IMR-90 (cell line): ENCODE measurements at regions not wholly inside any gene's neighbourhood (a gene's known extent, or its start where the extent isn't known, plus 50 kb on each side); places are given as distances from the start of the nearest gene placed in this dataset.

ENCODE experiments used
- ATAC-seq: fragments of 200-7000 bp; cut with Tn5 transposase; 2 replicates; pipeline ENCODE4 v1.9.1; 2020; ENCODE audit warnings: low read depth, mild to moderate bottlenecking, moderate library complexity
- BruUV-seq: library from RNA; stranded (reverse); fragments of 400-500 nt; replicated peaks from 2 replicates; lab custom pipeline; 2021; lab: Mats Ljungman, UMichigan
- CTCF ChIA-PET: fragments of 300-600 bp; formaldehyde crosslinking; extraction: SDS; loops from one replicate; lab custom pipeline; 2021; ENCODE audit warnings: antibody characterized with exemption; lab: Yijun Ruan, JAX
- POLR2A ChIA-PET: fragments of 300-600 bp; sonication (Branson Sonifier 250); formaldehyde crosslinking; loops from one replicate; lab custom pipeline; 2022; ENCODE audit warnings: antibody characterized with exemption; ENCODE audit not compliant: unreplicated experiment; lab: Charles Lee
- DNase-seq: peaks from one replicate; pipeline ENCODE4 v3.0.0; 2013
- H2AFZ ChIP-seq: replicated peaks from 2 replicates; pipeline ENCODE3; 2013; ENCODE audit warnings: low read length, mild to moderate bottlenecking; ENCODE audit not compliant: poor library complexity
- H2AK5ac ChIP-seq: 2 replicates; pipeline ENCODE4 v1.6.1; 2013; ENCODE audit warnings: low read depth, low read length, inconsistent platforms
- H2AK9ac ChIP-seq: replicated peaks from 2 replicates; pipeline ENCODE3; 2013; ENCODE audit warnings: mild to moderate bottlenecking, low read depth, low read length, moderate library complexity; ENCODE audit not compliant: poor library complexity
- H2BK120ac ChIP-seq: 2 replicates; pipeline ENCODE4 v1.6.1; 2013; ENCODE audit warnings: low read depth, low read length, inconsistent platforms
- H2BK15ac ChIP-seq: 3 replicates; pipeline ENCODE4 v1.6.1; 2013; ENCODE audit warnings: low read depth, low read length, inconsistent platforms
- H2BK20ac ChIP-seq: 2 replicates; pipeline ENCODE4 v1.6.1; 2013; ENCODE audit warnings: low read depth, mild to moderate bottlenecking, inconsistent platforms, low read length, moderate library complexity
- H2BK5ac ChIP-seq: 2 replicates; pipeline ENCODE4 v1.6.1; 2013; ENCODE audit warnings: mild to moderate bottlenecking, low read depth, low read length, inconsistent platforms; ENCODE audit not compliant: poor library complexity, severe bottlenecking
- H3K14ac ChIP-seq: replicated peaks from 2 replicates; pipeline ENCODE4 v1.6.1; 2013; ENCODE audit warnings: low read depth, low read length, inconsistent platforms
- H3K18ac ChIP-seq: 2 replicates; pipeline ENCODE4 v1.6.1; 2013; ENCODE audit warnings: low read depth, low read length, control low read depth
- H3K23ac ChIP-seq: 2 replicates; pipeline ENCODE4 v1.6.1; 2013; ENCODE audit warnings: low read depth, low read length, inconsistent platforms
- H3K27ac ChIP-seq: 2 replicates; pipeline ENCODE4 v1.5.1; 2013; ENCODE audit warnings: mild to moderate bottlenecking, control low read depth, low read length; ENCODE audit not compliant: insufficient read depth
- H3K27me3 ChIP-seq: 2 replicates; pipeline ENCODE4 v1.6.1; 2013; ENCODE audit warnings: low read length; ENCODE audit not compliant: control insufficient read depth, insufficient read depth
- H3K36me3 ChIP-seq: 2 replicates; pipeline ENCODE4 v1.6.1; 2013; ENCODE audit warnings: low read length, mixed read lengths; ENCODE audit not compliant: control insufficient read depth, insufficient read depth
- H3K4ac ChIP-seq: 2 replicates; pipeline ENCODE4 v1.6.1; 2013; ENCODE audit warnings: low read depth, low read length, inconsistent platforms
- H3K4me1 ChIP-seq: 2 replicates; pipeline ENCODE4 v1.6.1; 2013; ENCODE audit warnings: low read length, mixed read lengths; ENCODE audit not compliant: control insufficient read depth, insufficient read depth
- H3K4me2 ChIP-seq: 2 replicates; pipeline ENCODE4 v1.6.1; 2013; ENCODE audit warnings: low read depth, mild to moderate bottlenecking, control low read depth, low read length, moderate library complexity
- H3K4me3 ChIP-seq: 2 replicates; pipeline ENCODE4 v1.5.1; 2013; ENCODE audit warnings: low read depth, mild to moderate bottlenecking, control low read depth, low read length, moderate library complexity; ENCODE audit not compliant: insufficient read depth
- H3K56ac ChIP-seq: 2 replicates; pipeline ENCODE4 v1.6.1; 2013; ENCODE audit warnings: low read length, inconsistent platforms; ENCODE audit not compliant: insufficient read depth; ENCODE audit errors: extremely low read depth
- H3K79me1 ChIP-seq, 2 experiments: 2 replicates each; pipeline ENCODE4 v1.6.1; 2013; ENCODE audit warnings: low read length in 2 of 2, inconsistent platforms in 1 of 2, low read depth in 1 of 2
- H3K9ac ChIP-seq: 2 replicates; pipeline ENCODE4 v1.6.1; 2013; ENCODE audit warnings: low read depth, low read length, control low read depth
- H3K9me1 ChIP-seq: 2 replicates; pipeline ENCODE4 v1.6.1; 2013; ENCODE audit warnings: low read length, inconsistent platforms; ENCODE audit not compliant: insufficient read depth
- H3K9me3 ChIP-seq: 2 replicates; pipeline ENCODE4 v1.6.1; 2013; ENCODE audit warnings: low read length; ENCODE audit not compliant: control insufficient read depth, insufficient read depth
- H4K20me1 ChIP-seq: 2 replicates; pipeline ENCODE4 v1.6.1; 2013; ENCODE audit warnings: low read length, inconsistent platforms; ENCODE audit not compliant: insufficient read depth
- H4K5ac ChIP-seq: 2 replicates; pipeline ENCODE4 v1.6.1; 2013; ENCODE audit warnings: mild to moderate bottlenecking, low read depth, low read length, control low read depth
- H4K8ac ChIP-seq, 2 experiments: 2 replicates each; pipeline ENCODE4 v1.6.1; 2013; ENCODE audit warnings: low read depth in 2 of 2, low read length in 2 of 2, control low read depth in 1 of 2, inconsistent platforms in 1 of 2
- H4K91ac ChIP-seq: 2 replicates; pipeline ENCODE4 v1.6.1; 2013; ENCODE audit warnings: low read depth, low read length, inconsistent platforms; ENCODE audit not compliant: insufficient read depth
- BHLHE40 ChIP-seq: fragments of 150-350 bp; IDR thresholded peaks from 2 replicates; pipeline ENCODE4 v1.6.1; 2016; ENCODE audit warnings: mild to moderate bottlenecking, low read depth, low read length
- CEBPB ChIP-seq: IDR thresholded peaks from 2 replicates; pipeline ENCODE4 v1.6.1; 2012; ENCODE audit warnings: low read depth, low read length, improper control_type of control experiment
- CHD1 ChIP-seq: IDR thresholded peaks from 2 replicates; pipeline ENCODE4 v1.6.1; 2012; ENCODE audit warnings: low read depth, low read length, improper control_type of control experiment
- CTCF ChIP-seq: conservative IDR thresholded peaks from 2 replicates; pipeline ENCODE4 v1.5.1; 2012; ENCODE audit warnings: mild to moderate bottlenecking, low read depth, low read length, improper control_type of control experiment
- FOS ChIP-seq: fragments of 150-350 bp; IDR thresholded peaks from 2 replicates; pipeline ENCODE4 v1.6.1; 2016; ENCODE audit warnings: low read depth, low read length
- MAFK ChIP-seq: IDR thresholded peaks from 2 replicates; pipeline ENCODE4 v1.6.1; 2012; ENCODE audit warnings: low read depth, low read length, improper control_type of control experiment
- MAZ ChIP-seq: IDR thresholded peaks from 2 replicates; pipeline ENCODE4 v1.6.1; 2012; ENCODE audit warnings: low read depth, mild to moderate bottlenecking, low read length, improper control_type of control experiment, moderate library complexity, borderline replicate concordance
- MXI1 ChIP-seq: IDR thresholded peaks from 2 replicates; pipeline ENCODE4 v1.6.1; 2012; ENCODE audit warnings: low read depth, mild to moderate bottlenecking, low read length, moderate library complexity, borderline replicate concordance
- NFE2L2 ChIP-seq: fragments of 150-350 bp; IDR thresholded peaks from 2 replicates; pipeline ENCODE4 v1.6.1; 2016; ENCODE audit warnings: low read depth, mild to moderate bottlenecking, low read length
- POLR2A ChIP-seq: IDR thresholded peaks from 2 replicates; pipeline ENCODE4 v1.6.1; 2012; ENCODE audit warnings: mild to moderate bottlenecking, low read depth, low read length
- RAD21 ChIP-seq: IDR thresholded peaks from 2 replicates; pipeline ENCODE4 v1.6.1; 2012; ENCODE audit warnings: low read length, improper control_type of control experiment
- RCOR1 ChIP-seq: IDR thresholded peaks from 2 replicates; pipeline ENCODE4 v1.6.1; 2012; ENCODE audit warnings: mild to moderate bottlenecking, low read length, improper control_type of control experiment; ENCODE audit not compliant: insufficient replicate concordance
- RFX5 ChIP-seq: IDR thresholded peaks from 2 replicates; pipeline ENCODE4 v1.8.0; 2012; ENCODE audit warnings: low read depth, mild to moderate bottlenecking, low read length, moderate library complexity
- SMC3 ChIP-seq: fragments of 150-350 bp; IDR thresholded peaks from 2 replicates; pipeline ENCODE4 v1.6.1; 2016; ENCODE audit warnings: low read depth, mild to moderate bottlenecking, antibody characterized with exemption, low read length, moderate library complexity
- USF2 ChIP-seq: fragments of 150-350 bp; IDR thresholded peaks from 2 replicates; pipeline ENCODE4 v1.6.1; 2017; ENCODE audit warnings: mild to moderate bottlenecking, antibody characterized with exemption, low read length, low read depth
- WGBS, 2 experiments: methylation state at CpG; one replicate each; pipeline versions ENCODE4 v1.1.5 to v1.1.7; 2013; ENCODE audit warnings: missing lambda C conversion rate in 2 of 2; ENCODE audit not compliant: insufficient read length in 1 of 2; ENCODE audit errors: extremely low coverage in 2 of 2; 5-methylcytosine and 5-hydroxymethylcytosine counted together
- dilution Hi-C: fragments of 300-500 bp; cut with HindIII; formaldehyde crosslinking; loops from one replicate; pipeline ENCODE4 v1.14.3; 2018; ENCODE audit warnings: low sequenced_read_pairs; ENCODE audit not compliant: unreplicated experiment
- in situ Hi-C: fragments of 300-500 bp; cut with MboI; formaldehyde crosslinking; loops from 3 replicates; pipeline ENCODE4 v1.14.3; 2019; ENCODE audit warnings: low sequenced_read_pairs, inconsistent platforms, mixed read lengths
- intact Hi-C: fragments of 100-400 bp; cut with micrococcal nuclease; formaldehyde crosslinking; loops from 2 replicates; pipeline ENCODE4 v1.10.0; 2022
- TF ChIP-seq, protein P1 (sequence below): fragments of 150-350 bp; IDR thresholded peaks from 2 replicates; pipeline ENCODE4 v1.6.1; 2016; ENCODE audit warnings: low read depth, mild to moderate bottlenecking, low read length, moderate library complexity, borderline replicate concordance

DNA sequence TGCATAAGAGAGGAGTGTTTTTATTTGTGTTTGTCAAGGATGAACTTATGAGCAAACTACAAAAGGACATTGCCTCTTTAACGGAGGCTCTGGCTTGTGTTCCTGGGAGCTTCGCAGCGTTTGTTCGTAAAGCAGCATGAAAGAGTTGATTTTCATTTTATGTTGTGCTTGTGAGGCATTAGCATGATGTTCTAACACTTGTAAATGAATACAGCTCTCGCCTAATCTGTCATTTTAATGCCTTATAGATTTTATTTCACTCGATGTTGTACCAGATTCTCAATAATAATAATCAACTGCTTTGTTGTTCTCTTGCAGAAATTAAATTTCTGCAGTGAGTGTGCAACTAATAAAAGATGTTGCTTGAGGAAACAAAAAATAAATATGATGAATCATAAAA is 687.3 kb upstream of the FANCL start:
- in situ Hi-C loops, result no loop called here
- Histone ChIP-seq H3K79me1 (no peaks in the 10 kb centered on the region), H3K18ac (no peak overlapping the region), H3K56ac (no peak overlapping the region), H3K14ac (no peak overlapping the region), H3K9me3 (no peaks in the 10 kb centered on the region), H2AFZ (no peak overlapping the region), H3K4me2 (no peak overlapping the region), H3K4me1 (peaks cover 6% of the 10 kb centered on the region; the same call in 1 of the 2 replicates), H3K23ac (no peak overlapping the region), H3K27me3 (no peaks in the 10 kb centered on the region), H3K9ac (no peak overlapping the region), H2BK5ac (no peak overlapping the region), H3K36me3 (no peaks in the 10 kb centered on the region), H2BK120ac (0 out of 2 replicates have a peak overlapping the region, but pooled peaks have one; percentile 1), H3K4ac (no peak overlapping the region), H4K5ac (no peak overlapping the region), H2BK20ac (no peak overlapping the region), H4K91ac (no peak overlapping the region), H3K4me3 (no peak overlapping the region), H4K8ac (no peak overlapping the region), H3K9me1 (peaks cover 2% of the 10 kb centered on the region; the same call in 1 of the 2 replicates), H2AK9ac (no peak overlapping the region), H3K27ac (no peak overlapping the region), H2BK15ac (no peak overlapping the region), H2AK5ac (no peak overlapping the region), H4K20me1 (no peaks in the 10 kb centered on the region)
- TF ChIP-seq, protein P1, sequence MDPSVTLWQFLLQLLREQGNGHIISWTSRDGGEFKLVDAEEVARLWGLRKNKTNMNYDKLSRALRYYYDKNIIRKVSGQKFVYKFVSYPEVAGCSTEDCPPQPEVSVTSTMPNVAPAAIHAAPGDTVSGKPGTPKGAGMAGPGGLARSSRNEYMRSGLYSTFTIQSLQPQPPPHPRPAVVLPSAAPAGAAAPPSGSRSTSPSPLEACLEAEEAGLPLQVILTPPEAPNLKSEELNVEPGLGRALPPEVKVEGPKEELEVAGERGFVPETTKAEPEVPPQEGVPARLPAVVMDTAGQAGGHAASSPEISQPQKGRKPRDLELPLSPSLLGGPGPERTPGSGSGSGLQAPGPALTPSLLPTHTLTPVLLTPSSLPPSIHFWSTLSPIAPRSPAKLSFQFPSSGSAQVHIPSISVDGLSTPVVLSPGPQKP, result no peak
- no peak for TF ChIP-seq SMC3
- TF ChIP-seq MXI1, result no peak
- TF ChIP-seq RAD21, result no peak
- TF ChIP-seq RCOR1, result no peak
- TF ChIP-seq CHD1, result no peak
- no peak for TF ChIP-seq MAFK
- TF ChIP-seq NFE2L2, result no peak
- no peak for TF ChIP-seq CEBPB
- TF ChIP-seq RFX5, result no peak
- TF ChIP-seq POLR2A, result no peak
- no peak for TF ChIP-seq USF2
- TF ChIP-seq BHLHE40, result no peak
- no peak for TF ChIP-seq CTCF
- no peak for TF ChIP-seq FOS
- TF ChIP-seq MAZ, result no peak
- CTCF ChIA-PET, result no interaction called here
- intact Hi-C loops, result no loop called here
- WGBS, 2 experiments, result 40% methylated on average over 1 of the region's 6 CpGs; no CpG with 5 or more reads in 1 of the 2 experiments
- dilution Hi-C loops, result no loop called here
- POLR2A ChIA-PET, result no interaction called here
- no TSS peak for BruUV-seq
- DNase-seq, result no peak
- no peak for ATAC-seq
